Testis (tissue), 2 donors: ENCODE measurements at regions not wholly inside any gene's neighbourhood (a gene's known extent, or its start where the extent isn't known, plus 50 kb on each side); places are given as distances from the start of the nearest gene placed in this dataset.

ENCODE experiments used
- CTCF ChIP-seq, 3 experiments: fragments of 450-650 bp in 2 of 3; fragments of 200-600 bp in 1 of 3; sonication (generic) in 1 of 3; IDR thresholded peaks; one replicate each; pipeline ENCODE4 v1.5.1; 2016 to 2019; ENCODE audit warnings: antibody characterized with exemption in 3 of 3, mild to moderate bottlenecking in 2 of 3, moderate library complexity in 1 of 3
- POLR2A ChIP-seq: fragments of 450-650 bp; IDR thresholded peaks from one replicate; pipeline ENCODE4 v1.6.1; 2017; ENCODE audit warnings: antibody characterized with exemption, mild to moderate bottlenecking, moderate library complexity

GRCh38 chr3:116971531-116971930 lies 262.0 kb downstream of the TUSC7 start:
- TF ChIP-seq CTCF (IDR thresholded peaks at IDR 0.05) (no peak), POLR2A (no peak)
